ENCODE measurements at regions not wholly inside any gene's neighbourhood (a gene's known extent, or its start where the extent isn't known, plus 50 kb on each side); places are given as distances from the start of the nearest gene placed in this dataset.

DNA sequence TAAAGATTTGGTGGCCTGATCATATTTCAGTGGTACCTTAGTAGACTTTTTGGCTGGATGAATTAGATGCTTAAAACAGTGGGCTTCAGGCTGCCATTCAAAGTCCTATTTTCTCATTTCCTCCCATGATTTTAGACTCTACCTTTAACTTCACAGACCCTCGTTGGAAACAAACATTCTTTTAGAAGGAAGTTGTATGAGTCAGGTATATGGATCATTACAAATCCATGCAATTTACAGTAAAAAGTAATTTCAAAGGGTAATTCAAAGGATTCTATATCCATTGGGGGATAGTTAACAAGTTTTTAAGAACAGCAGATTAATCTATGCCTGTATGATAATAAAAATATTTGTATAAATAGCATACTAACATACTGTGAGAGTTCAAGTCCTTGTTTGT is 216.9 kb upstream of the RRP15 start:
- no peak overlapping the region for H3K9ac ChIP-seq (replicated peaks in 1 of 4; ENCODE audit: extremely low read depth in 1 of 4, low read depth in 3 of 4, low read length in 3 of 4)
- H2BK120ac ChIP-seq (replicated peaks; ENCODE audit: low read depth, low read length) = no peak overlapping the region
- TF ChIP-seq SUZ12 (IDR thresholded peaks at IDR 0.05; ENCODE audit: low read length) (no peak), ZNF274 (IDR thresholded peaks at IDR 0.05; ENCODE audit: borderline replicate concordance, extremely low read depth, low read length) (no peak), ASH2L (IDR thresholded peaks at IDR 0.05; ENCODE audit: low read length) (no peak), SP4 (IDR thresholded peaks at IDR 0.05; ENCODE audit: low read length) (no peak), CREB1 (IDR thresholded peaks at IDR 0.05) (no peak), JUND (IDR thresholded peaks at IDR 0.05; ENCODE audit: low read length) (no peak), PHF8 (conservative IDR thresholded peaks at IDR 0.05; ENCODE audit: low read depth, low read length) (no peak), KDM5A (IDR thresholded peaks at IDR 0.05; ENCODE audit: low read length) (no peak)
- H3K14ac ChIP-seq (ENCODE audit: insufficient read length) = no peak overlapping the region
- no peak overlapping the region for H3K18ac ChIP-seq (ENCODE audit: extremely low read depth, low read length)
- no peak overlapping the region for H2BK5ac ChIP-seq (ENCODE audit: low read depth, low read length)
- H2BK12ac ChIP-seq (ENCODE audit: low read depth, low read length) = no peak overlapping the region
- no peak overlapping the region for H3K27ac ChIP-seq (ENCODE audit: low read depth, low read length)
- DNase-seq (ENCODE audit: low read depth in 1 of 2, low spot score in 2 of 2) (no peak), FAIRE-seq (no peak)
- H3K4ac ChIP-seq (replicated peaks; ENCODE audit: insufficient read length, low read depth, low read length) = no peak overlapping the region
- no peaks in the 10 kb centered on the region for H3K4me1 ChIP-seq (replicated peaks in 1 of 4; ENCODE audit: control insufficient read depth in 3 of 4, insufficient read depth in 4 of 4, low read length in 3 of 4)
- no peaks in the 10 kb centered on the region for H3K27me3 ChIP-seq (replicated peaks in 1 of 4; ENCODE audit: control insufficient read depth in 3 of 4, extremely low read depth in 1 of 4, insufficient read depth in 3 of 4, low read length in 3 of 4)
- H2BK15ac ChIP-seq (ENCODE audit: low read length) = no peak overlapping the region
- H3K79me1 ChIP-seq (ENCODE audit: low read depth, low read length) = no peaks in the 10 kb centered on the region
- no peak overlapping the region for H3K4me3 ChIP-seq (ENCODE audit: extremely low read depth in 1 of 4, insufficient read depth in 2 of 4, low read depth in 3 of 4, low read length in 4 of 4)
- no peak overlapping the region for H3K23ac ChIP-seq (ENCODE audit: insufficient read length)
- POLR2A ChIA-PET (ENCODE audit: partially characterized antibody) = no interaction called here
- no peak overlapping the region for H4K91ac ChIP-seq (replicated peaks; ENCODE audit: insufficient read length, low read length)
- no peak overlapping the region for H2AFZ ChIP-seq (ENCODE audit: low read length)
- 90% methylated on average over 1 of the region's 1 CpG; no CpG with 5 or more reads in 1 of the 2 experiments for WGBS, 2 experiments (ENCODE audit: extremely low coverage in 1 of 2, insufficient coverage in 1 of 2, insufficient read length in 1 of 2, insufficient replicate concordance in 2 of 2, low coverage in 1 of 2, low lambda C conversion rate in 2 of 2, missing lambda C conversion rate in 1 of 2)
- H3K56ac ChIP-seq (replicated peaks; ENCODE audit: insufficient read length, low read depth, low read length) = no peak overlapping the region
- H3K36me3 ChIP-seq (ENCODE audit: control insufficient read depth in 2 of 4, insufficient read depth in 4 of 4, low read length in 3 of 4) = no peaks in the 10 kb centered on the region
- no peaks in the 10 kb centered on the region for H3K9me3 ChIP-seq (ENCODE audit: insufficient read depth in 2 of 2, low read depth in 1 of 2, low read length in 1 of 2)
- H4K8ac ChIP-seq (ENCODE audit: extremely low read depth, insufficient read depth, low read length) = no peak overlapping the region
- no peak overlapping the region for H2AK5ac ChIP-seq (ENCODE audit: low read depth, low read length)
- H4K5ac ChIP-seq (ENCODE audit: insufficient read length, low read depth, low read length) = no peak overlapping the region
- H3K79me2 ChIP-seq (ENCODE audit: control insufficient read depth in 1 of 2, insufficient read depth in 2 of 2, low read length in 2 of 2) = no peaks in the 10 kb centered on the region
- no peaks in the 10 kb centered on the region for H4K20me1 ChIP-seq (replicated peaks in 1 of 2; ENCODE audit: control insufficient read depth in 1 of 2, insufficient read depth in 2 of 2, low read length in 2 of 2)
- CTCF ChIA-PET (ENCODE audit: partially characterized antibody) = no interaction called here
- no peaks in the 10 kb centered on the region for H3K23me2 ChIP-seq (ENCODE audit: low read depth, low read length)
- no peak overlapping the region for H2BK20ac ChIP-seq (ENCODE audit: low read length)
- no peak overlapping the region for H3K4me2 ChIP-seq (ENCODE audit: insufficient read depth in 1 of 2, low read depth in 2 of 2, low read length in 2 of 2)
